ENCODE measurements at regions not wholly inside any gene's neighbourhood (a gene's known extent, or its start where the extent isn't known, plus 50 kb on each side); places are given as distances from the start of the nearest gene placed in this dataset.

DNA sequence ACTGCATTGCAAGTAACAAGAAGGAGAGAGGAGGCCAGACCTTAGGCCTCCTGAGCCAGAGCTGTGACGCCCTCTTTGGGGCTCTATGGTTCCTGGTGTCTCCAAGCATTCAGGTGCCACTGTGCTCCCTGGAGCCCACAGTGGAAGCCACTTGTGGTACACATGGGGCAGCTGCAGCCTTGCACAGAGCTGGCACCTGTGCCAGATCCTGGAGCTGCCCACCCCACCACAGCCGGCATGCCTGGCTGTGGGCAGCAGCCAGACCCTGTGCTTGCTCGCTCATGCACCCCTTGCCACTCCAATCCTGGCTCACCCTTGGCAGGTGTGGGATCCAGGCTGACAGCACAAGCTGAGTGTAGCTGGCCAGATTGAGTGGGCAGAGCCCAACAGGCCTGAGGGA, 173.8 kb upstream of the SMIM30 start:
- no peak for TF ChIP-seq EZH2phosphoT487 (IDR thresholded peaks at IDR 0.05; ENCODE audit: borderline replicate concordance, low read depth, low read length)
- no peak for TF ChIP-seq CTCF (conservative IDR thresholded peaks at IDR 0.05; ENCODE audit: low read length)

Data from OCI-LY7 (cell line).